Fibroblast of lung (primary cell): ENCODE measurements at regions not wholly inside any gene's neighbourhood (a gene's known extent, or its start where the extent isn't known, plus 50 kb on each side); places are given as distances from the start of the nearest gene placed in this dataset.

Experiments
- EZH2 ChIP-seq: IDR thresholded peaks from 2 replicates; pipeline ENCODE4 v1.5.1; 2012; ENCODE audit warnings: low read length, control low read depth, mild to moderate bottlenecking; ENCODE audit errors: missing control alignments
- TF ChIP-seq, protein P1 (sequence below), 2 donors: IDR thresholded peaks in 1 of 2; conservative IDR thresholded peaks in 1 of 2; 1 replicate in 1 of 2; 2 replicates in 1 of 2; pipeline ENCODE4 v1.5.1; 2011 to 2012; ENCODE audit warnings: low read length in 2 of 2, control low read depth in 1 of 2, inconsistent platforms in 1 of 2, low read depth in 1 of 2, mild to moderate bottlenecking in 1 of 2

DNA sequence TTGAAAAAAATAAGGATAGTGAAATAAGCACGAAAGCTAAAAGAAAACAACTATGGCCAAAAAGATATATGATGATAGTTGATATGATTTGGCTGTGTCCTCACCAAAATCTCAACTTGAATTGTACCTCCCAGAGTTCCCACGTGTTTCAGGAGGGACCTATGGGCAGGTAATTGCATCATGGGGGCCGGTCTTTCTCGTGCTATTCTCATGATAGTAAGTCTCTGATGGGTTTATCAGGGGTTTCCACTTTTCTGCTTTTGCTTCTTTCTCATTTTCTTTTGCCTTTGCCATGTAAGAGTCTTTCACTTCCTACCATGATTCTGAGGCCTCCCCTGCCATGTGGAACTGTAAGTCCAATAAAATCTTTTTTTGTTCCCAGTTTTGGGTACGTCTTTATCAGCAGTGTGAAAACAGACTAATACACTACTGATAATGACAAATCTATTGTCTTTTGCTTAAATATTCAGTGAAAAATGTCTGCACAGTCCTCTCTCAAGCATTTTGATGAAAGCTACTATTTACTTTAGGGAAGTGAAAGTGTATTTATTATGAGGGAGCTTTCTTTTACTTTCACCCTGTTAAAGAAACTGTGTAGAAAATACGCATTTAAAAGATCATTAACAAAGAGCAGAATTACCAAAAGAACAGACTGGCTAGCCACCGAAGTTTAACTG lies 389.1 kb downstream of the HTR1B start:
- TF ChIP-seq EZH2 = no peak
- TF ChIP-seq, protein P1, sequence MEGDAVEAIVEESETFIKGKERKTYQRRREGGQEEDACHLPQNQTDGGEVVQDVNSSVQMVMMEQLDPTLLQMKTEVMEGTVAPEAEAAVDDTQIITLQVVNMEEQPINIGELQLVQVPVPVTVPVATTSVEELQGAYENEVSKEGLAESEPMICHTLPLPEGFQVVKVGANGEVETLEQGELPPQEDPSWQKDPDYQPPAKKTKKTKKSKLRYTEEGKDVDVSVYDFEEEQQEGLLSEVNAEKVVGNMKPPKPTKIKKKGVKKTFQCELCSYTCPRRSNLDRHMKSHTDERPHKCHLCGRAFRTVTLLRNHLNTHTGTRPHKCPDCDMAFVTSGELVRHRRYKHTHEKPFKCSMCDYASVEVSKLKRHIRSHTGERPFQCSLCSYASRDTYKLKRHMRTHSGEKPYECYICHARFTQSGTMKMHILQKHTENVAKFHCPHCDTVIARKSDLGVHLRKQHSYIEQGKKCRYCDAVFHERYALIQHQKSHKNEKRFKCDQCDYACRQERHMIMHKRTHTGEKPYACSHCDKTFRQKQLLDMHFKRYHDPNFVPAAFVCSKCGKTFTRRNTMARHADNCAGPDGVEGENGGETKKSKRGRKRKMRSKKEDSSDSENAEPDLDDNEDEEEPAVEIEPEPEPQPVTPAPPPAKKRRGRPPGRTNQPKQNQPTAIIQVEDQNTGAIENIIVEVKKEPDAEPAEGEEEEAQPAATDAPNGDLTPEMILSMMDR (conservative IDR thresholded peaks at IDR 0.05 in 1 of 2, IDR thresholded peaks at IDR 0.05 in 1 of 2; ENCODE audit: low read depth in 1 of 2, low read length in 2 of 2) = no peak
